ENCODE measurements at regions not wholly inside any gene's neighbourhood (a gene's known extent, or its start where the extent isn't known, plus 50 kb on each side); places are given as distances from the start of the nearest gene placed in this dataset.

GRCh38 chr6:128807577-128807976, 75.4 kb upstream of the LAMA2 start:
- no peaks in the 10 kb centered on the region for H3K36me3 ChIP-seq (ENCODE audit: control insufficient read depth in 2 of 2, insufficient read depth in 2 of 2, low read length in 1 of 2)
- RAD21 ChIA-PET (ENCODE audit: unreplicated experiment): interaction anchor here (1.4 kb wide), 2 partner anchors 445 to 563 kb away, joined by 3 to 4 read pairs; no protein-coding TSS in a partner anchor
- in situ Hi-C loops (cut with MboI) (no loop called here), intact Hi-C loops (cut with micrococcal nuclease; ENCODE audit: unreplicated experiment) (loop anchor here (2.0 to 10.0 kb wide), 2 partner anchors 445 to 567 kb away; no protein-coding TSS in a partner anchor)
- H3K4me3 ChIP-seq: no peak overlapping the region
- peak; percentile 22 to 31 (median 26); a peak in 4 of 6 replicates for TF ChIP-seq CTCF (IDR thresholded peaks at IDR 0.05 in 2 of 3, conservative IDR thresholded peaks at IDR 0.05 in 1 of 3; ENCODE audit: control insufficient read depth in 2 of 3, extremely low read depth in 1 of 3, insufficient read depth in 1 of 3, low read depth in 3 of 3, low read length in 3 of 3)
- TF ChIP-seq ELK1 (IDR thresholded peaks at IDR 0.05; ENCODE audit: low read depth, low read length): no peak
- peak; percentile 11; the same call in 1 of the 2 replicates for TF ChIP-seq SMC3 (IDR thresholded peaks at IDR 0.05; ENCODE audit: borderline replicate concordance, low read length)
- TF ChIP-seq RAD21 (IDR thresholded peaks at IDR 0.05; ENCODE audit: insufficient read depth, low read depth, low read length): peak; percentile 43; the same call in 1 of the 2 replicates
- H3K4me2 ChIP-seq (ENCODE audit: control insufficient read depth, insufficient read depth): no peak overlapping the region
- H3K9me3 ChIP-seq (replicated peaks; ENCODE audit: control insufficient read depth, insufficient read depth, low read length): no peaks in the 10 kb centered on the region
- no peaks in the 10 kb centered on the region for H3K4me1 ChIP-seq (ENCODE audit: control insufficient read depth, insufficient read depth, low read length)
- DNase-seq (ENCODE audit: low read depth, low spot score) (no peak), ATAC-seq (peak; percentile 38; the same call in 1 of the 3 replicates), FAIRE-seq (no peak)
- H3K79me2 ChIP-seq (ENCODE audit: control insufficient read depth, insufficient read depth, low read length): no peaks in the 10 kb centered on the region
- 0% methylated on average over 2 of the region's 2 CpGs for WGBS (ENCODE audit: insufficient coverage, insufficient replicate concordance, low lambda C conversion rate, missing lambda C conversion rate)
- no peaks in the 10 kb centered on the region for H4K20me1 ChIP-seq (ENCODE audit: control insufficient read depth, insufficient read depth)
- no peak overlapping the region for H2AFZ ChIP-seq (ENCODE audit: control insufficient read depth, low read depth, low read length)
- H3K27ac ChIP-seq (ENCODE audit: control insufficient read depth, insufficient read depth): no peak overlapping the region
- H3K27me3 ChIP-seq (replicated peaks in 1 of 2; ENCODE audit: control insufficient read depth in 2 of 2, insufficient read depth in 2 of 2, low read length in 1 of 2): no peaks in the 10 kb centered on the region; a peak in 1 of 4 replicates
- CTCF ChIA-PET: interaction anchor here (1.0 to 1.7 kb wide), 4 partner anchors 9 to 563 kb away, joined by 3 to 19 read pairs (median 3); no protein-coding TSS in a partner anchor
- POLR2A ChIA-PET: no interaction called here
- no peak overlapping the region for H3K9ac ChIP-seq (ENCODE audit: control insufficient read depth, insufficient read depth, low read length)
- SMC1A ChIA-PET (ENCODE audit: uncharacterized antibody, unreplicated experiment): interaction anchor here (1.0 to 2.8 kb wide), 4 partner anchors 10 to 563 kb away, joined by 3 to 6 read pairs (median 4); no protein-coding TSS in a partner anchor
- BruUV-seq (replicated peaks): no TSS peak

All from GM12878 (cell line).